B cell (primary cell): ENCODE measurements at regions not wholly inside any gene's neighbourhood (a gene's known extent, or its start where the extent isn't known, plus 50 kb on each side); places are given as distances from the start of the nearest gene placed in this dataset.

Experiments
- ATAC-seq: fragments of 200-7000 bp; cut with Tn5 transposase; one replicate; pipeline ENCODE4 v1.10.0; 2021; ENCODE audit warnings: low read depth, mild to moderate bottlenecking, moderate number of reproducible peaks, moderate library complexity
- CTCF ChIA-PET: fragments of 350-600 bp; sonication (Branson Sonifier 250); formaldehyde crosslinking; loops from one replicate; lab custom pipeline; 2021; ENCODE audit warnings: antibody characterized with exemption, inconsistent platforms; lab: Charles Lee
- POLR2A ChIA-PET: fragments of 350-600 bp; sonication (Branson Sonifier 250); formaldehyde crosslinking; loops from one replicate; lab custom pipeline; 2021; ENCODE audit warnings: antibody characterized with exemption; lab: Charles Lee
- DNase-seq: peaks from one replicate; pipeline ENCODE4 v3.0.0; 2013
- H2AFZ ChIP-seq: 2 replicates; pipeline ENCODE4 v1.6.1; 2012; ENCODE audit warnings: mild to moderate bottlenecking, low read depth, low read length; ENCODE audit not compliant: insufficient read depth, poor library complexity, severe bottlenecking
- H3K27ac ChIP-seq, 2 donors: 1 replicate in 1 of 2; 2 replicates in 1 of 2; pipeline ENCODE4 v1.5.1; 2012 to 2013; ENCODE audit warnings: low read length in 2 of 2, mild to moderate bottlenecking in 2 of 2, moderate library complexity in 1 of 2
- H3K27me3 ChIP-seq, 4 experiments: fragments of 200-600 bp in 1 of 4; sonication (generic) in 1 of 4; replicated peaks in 1 of 4; 1 replicate in 2 of 4; 2 replicates in 2 of 4; pipeline versions ENCODE4 v1.6.1 to v1.7.0; 2013 to 2016; ENCODE audit warnings: low read length in 3 of 4, mild to moderate bottlenecking in 2 of 4, mixed read lengths in 1 of 4, moderate library complexity in 1 of 4; ENCODE audit not compliant: insufficient read depth in 4 of 4, control insufficient read depth in 3 of 4; ENCODE audit errors: control extremely low read depth in 1 of 4
- H3K36me3 ChIP-seq, 2 experiments: replicated peaks in 1 of 2; 1 replicate in 1 of 2; 2 replicates in 1 of 2; pipeline versions ENCODE4 v1.6.1 to v1.7.1; 2013; ENCODE audit warnings: low read length in 1 of 2; ENCODE audit not compliant: insufficient read depth in 2 of 2, control insufficient read depth in 1 of 2; ENCODE audit errors: control extremely low read depth in 1 of 2, extremely low read depth in 1 of 2
- H3K4me1 ChIP-seq, 2 donors: fragments of 200-600 bp in 1 of 2; sonication (generic) in 1 of 2; 1 replicate in 1 of 2; 2 replicates in 1 of 2; pipeline versions ENCODE4 v1.5.1 to v1.6.1; 2013 to 2017; ENCODE audit warnings: low read length in 2 of 2; ENCODE audit not compliant: control insufficient read depth in 2 of 2, insufficient read depth in 2 of 2
- H3K4me2 ChIP-seq: replicated peaks from 2 replicates; pipeline ENCODE3; 2012; ENCODE audit warnings: mild to moderate bottlenecking, low read depth, low read length; ENCODE audit not compliant: poor library complexity, severe bottlenecking
- H3K4me3 ChIP-seq, 5 experiments: fragments of 200-600 bp in 1 of 5; sonication (generic) in 1 of 5; 1 replicate in 3 of 5; 2 replicates in 2 of 5; pipeline versions ENCODE4 v1.5.1 to v1.7.0; 2011 to 2016; ENCODE audit warnings: low read length in 4 of 5, mild to moderate bottlenecking in 4 of 5, low read depth in 2 of 5, control low read depth in 1 of 5, moderate library complexity in 1 of 5; ENCODE audit not compliant: insufficient read depth in 1 of 5; ENCODE audit errors: control extremely low read depth in 1 of 5, extremely low read depth in 1 of 5
- H3K79me2 ChIP-seq: fragments of 200-600 bp; sonication (generic); one replicate; pipeline ENCODE4 v1.6.0; 2016; ENCODE audit warnings: low read length; ENCODE audit not compliant: control insufficient read depth, insufficient read depth
- H3K9ac ChIP-seq: fragments of 200-600 bp; sonication (generic); 2 replicates; pipeline ENCODE4 v1.6.1; 2017; ENCODE audit warnings: mild to moderate bottlenecking, low read length, moderate library complexity
- H3K9me3 ChIP-seq, 3 donors: one replicate each; pipeline versions ENCODE4 v1.6.1 to v1.7.1; 2013; ENCODE audit warnings: low read length in 2 of 3; ENCODE audit not compliant: control insufficient read depth in 2 of 3, insufficient read depth in 1 of 3; ENCODE audit errors: control extremely low read depth in 1 of 3
- H4K20me1 ChIP-seq: 2 replicates; pipeline ENCODE4 v1.6.0; 2012; ENCODE audit warnings: mild to moderate bottlenecking, low read length; ENCODE audit not compliant: insufficient read depth, control insufficient read depth, poor library complexity, severe bottlenecking
- H3K27ac Mint-ChIP-seq: one replicate; pipeline ENCODE4 v1.8.0; 2021; ENCODE audit warnings: mixed read lengths
- H3K27me3 Mint-ChIP-seq: one replicate; pipeline ENCODE4 v1.8.0; 2021; ENCODE audit warnings: mixed read lengths
- H3K4me1 Mint-ChIP-seq: one replicate; pipeline ENCODE4 v1.8.0; 2021; ENCODE audit warnings: mixed read lengths
- H3K4me3 Mint-ChIP-seq: one replicate; pipeline ENCODE4 v1.8.0; 2021; ENCODE audit warnings: mixed read lengths
- H3K9me3 Mint-ChIP-seq: one replicate; pipeline ENCODE4 v1.8.0; 2022; ENCODE audit warnings: mixed read lengths; ENCODE audit not compliant: insufficient read depth
- CTCF ChIP-seq: fragments of 200-600 bp; IDR thresholded peaks from one replicate; pipeline ENCODE4 v1.8.0; 2022; ENCODE audit warnings: antibody characterized with exemption, mild to moderate bottlenecking
- EZH2 ChIP-seq: IDR thresholded peaks from 2 replicates; pipeline ENCODE4 v1.6.1; 2012; ENCODE audit warnings: borderline replicate concordance, low read depth, mild to moderate bottlenecking, moderate library complexity, low read length; ENCODE audit not compliant: insufficient read depth, poor library complexity, severe bottlenecking
- whole genome bisulfite sequencing: methylation state at CpG from one replicate; pipeline ENCODE4 v1.1.5; 2013; ENCODE audit warnings: missing lambda C conversion rate; ENCODE audit not compliant: insufficient coverage; 5-methylcytosine and 5-hydroxymethylcytosine counted together
- intact Hi-C: fragments of 100-400 bp; cut with micrococcal nuclease; formaldehyde crosslinking; loops from one replicate; pipeline ENCODE4 v1.10.0; 2022

GRCh38 chr4:62448911-62449310, 1248.8 kb downstream of the ADGRL3 start:
- TF ChIP-seq EZH2: no peak
- no peak for TF ChIP-seq CTCF
- Mint-ChIP-seq H3K4me1 (no peaks in the 10 kb centered on the region), H3K9me3 (peaks cover 3% of the 10 kb centered on the region), H3K27me3 (no peaks in the 10 kb centered on the region), H3K27ac (no peak overlapping the region), H3K4me3 (no peak overlapping the region)
- H3K9me3 ChIP-seq: peaks cover 0 to 1% (median 0%) of the 10 kb centered on the region in 3 donors
- no peak for ATAC-seq
- no peak overlapping the region for H3K27ac ChIP-seq
- H2AFZ ChIP-seq: no peak overlapping the region
- H3K36me3 ChIP-seq: no peaks in the 10 kb centered on the region
- 91% methylated on average over 1 of the region's 2 CpGs for WGBS
- no peak overlapping the region for H3K4me3 ChIP-seq
- DNase-seq: no peak
- H4K20me1 ChIP-seq: no peaks in the 10 kb centered on the region
- CTCF ChIA-PET: no interaction called here
- no peak overlapping the region for H3K9ac ChIP-seq
- intact Hi-C loops: no loop called here
- H3K4me2 ChIP-seq: no peak overlapping the region
- no peaks in the 10 kb centered on the region for H3K79me2 ChIP-seq
- H3K4me1 ChIP-seq: no peaks in the 10 kb centered on the region
- POLR2A ChIA-PET: no interaction called here
- H3K27me3 ChIP-seq: no peaks in the 10 kb centered on the region

GRCh38 chr4:62439051-62439450, 1238.9 kb downstream of the ADGRL3 start:
- Histone ChIP-seq H4K20me1 (no peaks in the 10 kb centered on the region), H2AFZ (no peak overlapping the region), H3K4me1 (no peaks in the 10 kb centered on the region), H3K27me3 (no peaks in the 10 kb centered on the region), H3K4me2 (no peak overlapping the region), H3K9ac (no peak overlapping the region), H3K27ac (no peak overlapping the region), H3K9me3 (peaks cover 0 to 3% (median 0%) of the 10 kb centered on the region in 3 donors), H3K4me3 (no peak overlapping the region), H3K36me3 (no peaks in the 10 kb centered on the region), H3K79me2 (no peaks in the 10 kb centered on the region)
- Mint-ChIP-seq H3K27me3 (no peaks in the 10 kb centered on the region), H3K9me3 (peaks cover 11% of the 10 kb centered on the region), H3K27ac (no peak overlapping the region), H3K4me1 (no peaks in the 10 kb centered on the region), H3K4me3 (no peak overlapping the region)
- intact Hi-C loops: no loop called here
- TF ChIP-seq EZH2 (no peak), CTCF (no peak)
- ChIA-PET POLR2A (no interaction called here), CTCF (no interaction called here)
- ATAC-seq (no peak), DNase-seq (no peak)
- WGBS: 40% methylated on average over 1 of the region's 3 CpGs
